Neural progenitor cell (in vitro differentiated cells): ENCODE measurements at regions not wholly inside any gene's neighbourhood (a gene's known extent, or its start where the extent isn't known, plus 50 kb on each side); places are given as distances from the start of the nearest gene placed in this dataset.

ENCODE experiments used
- DNase-seq: peaks from one replicate; pipeline ENCODE4 v3.0.0-alpha.2; 2016; ENCODE audit warnings: low spot score
- H2AFZ ChIP-seq: fragments of 200-600 bp; sonication (generic); replicated peaks from 2 replicates; pipeline ENCODE4 v1.6.1; 2016; ENCODE audit warnings: antibody characterized with exemption
- H3F3A ChIP-seq: fragments of 200-600 bp; sonication (generic); 2 replicates; pipeline ENCODE4 v1.6.1; 2016; ENCODE audit warnings: antibody characterized with exemption, low read depth
- H3K27ac ChIP-seq: fragments of 200-600 bp; sonication (generic); 2 replicates; pipeline ENCODE4 v1.5.1; 2016; ENCODE audit warnings: mild to moderate bottlenecking
- H3K27me3 ChIP-seq: fragments of 200-600 bp; sonication (generic); 2 replicates; pipeline ENCODE4 v1.6.1; 2016; ENCODE audit warnings: mild to moderate bottlenecking, moderate library complexity
- H3K36me3 ChIP-seq: fragments of 200-600 bp; sonication (generic); 2 replicates; pipeline ENCODE4 v1.5.1; 2016
- H3K4me1 ChIP-seq: fragments of 200-600 bp; sonication (generic); 2 replicates; pipeline ENCODE4 v1.6.1; 2016; ENCODE audit warnings: mixed run types
- H3K4me2 ChIP-seq: fragments of 200-600 bp; sonication (generic); 2 replicates; pipeline ENCODE4 v1.6.1; 2016
- H3K4me3 ChIP-seq: fragments of 200-600 bp; sonication (generic); 2 replicates; pipeline ENCODE4 v1.5.1; 2016
- H3K79me2 ChIP-seq: fragments of 200-600 bp; sonication (generic); 2 replicates; pipeline ENCODE4 v1.6.1; 2016; ENCODE audit warnings: low read depth
- H3K9ac ChIP-seq: fragments of 200-600 bp; sonication (generic); 2 replicates; pipeline ENCODE4 v1.6.1; 2016
- H3K9me3 ChIP-seq: fragments of 200-600 bp; sonication (generic); 2 replicates; pipeline ENCODE4 v1.5.1; 2016; ENCODE audit warnings: low read depth
- H4K20me1 ChIP-seq: fragments of 200-600 bp; sonication (generic); 2 replicates; pipeline ENCODE4 v1.6.1; 2016; ENCODE audit warnings: low read depth
- H3K27ac Mint-ChIP-seq: 3 replicates; pipeline ENCODE4 v1.8.0; 2021; ENCODE audit warnings: mixed read lengths
- H3K27me3 Mint-ChIP-seq: 2 replicates; pipeline ENCODE4 v1.8.0; 2022; ENCODE audit warnings: low read depth, mild to moderate bottlenecking, inconsistent platforms, moderate library complexity, mixed read lengths; ENCODE audit not compliant: insufficient read depth
- H3K36me3 Mint-ChIP-seq: 3 replicates; pipeline ENCODE4 v1.8.0; 2021; ENCODE audit warnings: mixed read lengths
- H3K4me1 Mint-ChIP-seq: 3 replicates; pipeline ENCODE4 v1.8.0; 2021; ENCODE audit warnings: mixed read lengths
- H3K4me3 Mint-ChIP-seq: 3 replicates; pipeline ENCODE4 v1.8.0; 2021; ENCODE audit warnings: mild to moderate bottlenecking, moderate library complexity, mixed read lengths
- H3K9me3 Mint-ChIP-seq: 3 replicates; pipeline ENCODE4 v1.8.0; 2020; ENCODE audit warnings: mixed read lengths
- CTCF ChIP-seq: fragments of 200-600 bp; sonication (generic); IDR thresholded peaks from 2 replicates; pipeline ENCODE4 v1.5.1; 2017; ENCODE audit warnings: antibody characterized with exemption, mild to moderate bottlenecking
- EZH2 ChIP-seq: fragments of 200-600 bp; sonication (generic); IDR thresholded peaks from 2 replicates; pipeline ENCODE4 v1.6.1; 2017; ENCODE audit warnings: antibody characterized with exemption, mild to moderate bottlenecking, moderate library complexity
- EZH2phosphoT487 ChIP-seq: fragments of 200-600 bp; sonication (generic); IDR thresholded peaks from 2 replicates; pipeline ENCODE4 v1.6.1; 2017; ENCODE audit warnings: antibody characterized with exemption

GRCh38 chr22:41023299-41023623, 69.1 kb upstream of the EP300 start:
- peaks cover 13% of the 10 kb centered on the region for H3K4me1 ChIP-seq
- H3K27me3 ChIP-seq: peaks cover 20% of the 10 kb centered on the region
- no peaks in the 10 kb centered on the region for H3K9me3 Mint-ChIP-seq
- no peaks in the 10 kb centered on the region for H3K36me3 Mint-ChIP-seq
- peak; percentile 21 for DNase-seq
- H2AFZ ChIP-seq: no peak overlapping the region
- H3K4me3 Mint-ChIP-seq: peak overlapping the region; percentile 87
- H3K9me3 ChIP-seq: no peaks in the 10 kb centered on the region
- peaks cover 16% of the 10 kb centered on the region for H3K4me1 Mint-ChIP-seq
- H3K36me3 ChIP-seq: no peaks in the 10 kb centered on the region
- peaks cover 11% of the 10 kb centered on the region for H3K27me3 Mint-ChIP-seq
- no peaks in the 10 kb centered on the region for H3K79me2 ChIP-seq
- H3K9ac ChIP-seq: no peak overlapping the region
- H3F3A ChIP-seq: peaks cover 25% of the 10 kb centered on the region
- H3K4me3 ChIP-seq: peak overlapping the region; percentile 83
- H3K27ac Mint-ChIP-seq: peak overlapping the region; percentile 86
- TF ChIP-seq EZH2phosphoT487 (no peak), CTCF (no peak), EZH2 (no peak)
- H3K4me2 ChIP-seq: peak overlapping the region; percentile 97
- H4K20me1 ChIP-seq: no peaks in the 10 kb centered on the region
- H3K27ac ChIP-seq: no peak overlapping the region

- H3K27me3 ChIP-seq: peaks cover under 1% of the 10 kb centered on the region
- no peak for DNase-seq
- H3K36me3 ChIP-seq: no peaks in the 10 kb centered on the region
- H3K79me2 ChIP-seq: no peaks in the 10 kb centered on the region
- no peak overlapping the region for H3K4me3 ChIP-seq
- Mint-ChIP-seq H3K27me3 (peaks cover 3% of the 10 kb centered on the region), H3K36me3 (no peaks in the 10 kb centered on the region), H3K4me1 (peaks cover 3% of the 10 kb centered on the region), H3K27ac (no peak overlapping the region), H3K4me3 (no peak overlapping the region), H3K9me3 (no peaks in the 10 kb centered on the region)
- H2AFZ ChIP-seq: no peak overlapping the region
- no peaks in the 10 kb centered on the region for H4K20me1 ChIP-seq
- no peak overlapping the region for H3K4me2 ChIP-seq
- no peaks in the 10 kb centered on the region for H3K9me3 ChIP-seq
- TF ChIP-seq CTCF: no peak
- no peak for TF ChIP-seq EZH2phosphoT487
- TF ChIP-seq EZH2: no peak
- H3K4me1 ChIP-seq: no peaks in the 10 kb centered on the region
- no peak overlapping the region for H3K27ac ChIP-seq
- no peaks in the 10 kb centered on the region for H3F3A ChIP-seq
- H3K9ac ChIP-seq: no peak overlapping the region
Measured at GRCh38 chr22:41028841-41029240, 63.6 kb upstream of the EP300 start.

GRCh38 chr22:41030891-41031290, 61.5 kb upstream of the EP300 start:
- no peaks in the 10 kb centered on the region for H3K9me3 Mint-ChIP-seq
- H3K36me3 ChIP-seq: no peaks in the 10 kb centered on the region
- no peak for DNase-seq
- peaks cover 3% of the 10 kb centered on the region for H3K27me3 Mint-ChIP-seq
- H3K27me3 ChIP-seq: no peaks in the 10 kb centered on the region
- H3K4me2 ChIP-seq: no peak overlapping the region
- no peaks in the 10 kb centered on the region for H3K79me2 ChIP-seq
- H2AFZ ChIP-seq: no peak overlapping the region
- H3K4me3 ChIP-seq: no peak overlapping the region
- H3F3A ChIP-seq: no peaks in the 10 kb centered on the region
- H3K4me1 Mint-ChIP-seq: peaks cover 6% of the 10 kb centered on the region
- H3K9me3 ChIP-seq: no peaks in the 10 kb centered on the region
- H3K9ac ChIP-seq: no peak overlapping the region
- H3K27ac Mint-ChIP-seq: no peak overlapping the region
- no peaks in the 10 kb centered on the region for H4K20me1 ChIP-seq
- no peak overlapping the region for H3K4me3 Mint-ChIP-seq
- no peaks in the 10 kb centered on the region for H3K4me1 ChIP-seq
- H3K36me3 Mint-ChIP-seq: no peaks in the 10 kb centered on the region
- no peak overlapping the region for H3K27ac ChIP-seq
- no peak for TF ChIP-seq CTCF
- TF ChIP-seq EZH2phosphoT487: no peak
- no peak for TF ChIP-seq EZH2

GRCh38 chr22:41034706-41035105, 57.7 kb upstream of the EP300 start:
- Histone ChIP-seq H3K27me3 (no peaks in the 10 kb centered on the region), H3K27ac (no peak overlapping the region)
- no peak overlapping the region for H3K27ac Mint-ChIP-seq

More at GRCh38 chr22:41034706-41035105, 57.7 kb upstream of the EP300 start:
- Histone ChIP-seq H3K4me3 (no peak overlapping the region), H4K20me1 (no peaks in the 10 kb centered on the region), H3K4me1 (no peaks in the 10 kb centered on the region), H2AFZ (peak overlapping the region; percentile 86), H3F3A (no peaks in the 10 kb centered on the region), H3K9ac (no peak overlapping the region), H3K4me2 (no peak overlapping the region), H3K79me2 (no peaks in the 10 kb centered on the region), H3K9me3 (no peaks in the 10 kb centered on the region), H3K36me3 (no peaks in the 10 kb centered on the region)
- Mint-ChIP-seq H3K27me3 (peaks cover 3% of the 10 kb centered on the region), H3K4me3 (peak overlapping the region; percentile 5), H3K36me3 (no peaks in the 10 kb centered on the region), H3K4me1 (peaks cover 13% of the 10 kb centered on the region), H3K9me3 (no peaks in the 10 kb centered on the region)
- TF ChIP-seq CTCF: no peak
- TF ChIP-seq EZH2phosphoT487: no peak
- TF ChIP-seq EZH2: no peak
- DNase-seq: no peak
